Karpas-422 (cell line): ENCODE measurements at regions not wholly inside any gene's neighbourhood (a gene's known extent, or its start where the extent isn't known, plus 50 kb on each side); places are given as distances from the start of the nearest gene placed in this dataset.

ENCODE experiments used
- DNase-seq: peaks from one replicate; pipeline ENCODE4 v3.0.0-alpha.2; 2015
- H2AFZ ChIP-seq: fragments of 200-600 bp; sonication (generic); 2 replicates; pipeline ENCODE4 v1.6.1; 2014; ENCODE audit warnings: antibody characterized with exemption, low read length, mixed read lengths
- H3K27ac ChIP-seq: fragments of 200-600 bp; sonication (generic); 2 replicates; pipeline ENCODE4 v1.5.1; 2014; ENCODE audit warnings: mild to moderate bottlenecking, low read length, moderate library complexity
- H3K27me3 ChIP-seq: fragments of 200-600 bp; sonication (generic); 2 replicates; pipeline ENCODE4 v1.6.1; 2014; ENCODE audit warnings: low read length, mixed read lengths
- H3K36me3 ChIP-seq: fragments of 200-600 bp; sonication (generic); 2 replicates; pipeline ENCODE4 v1.6.1; 2014; ENCODE audit warnings: low read length, mixed read lengths; ENCODE audit not compliant: insufficient read depth
- H3K4me1 ChIP-seq: fragments of 200-600 bp; sonication (generic); 2 replicates; pipeline ENCODE4 v1.6.1; 2014; ENCODE audit warnings: mild to moderate bottlenecking, low read length, mixed read lengths
- H3K4me2 ChIP-seq: fragments of 200-600 bp; sonication (generic); 2 replicates; pipeline ENCODE4 v1.6.1; 2014; ENCODE audit warnings: low read length, low read depth, mild to moderate bottlenecking; ENCODE audit not compliant: poor library complexity, severe bottlenecking
- H3K4me3 ChIP-seq: fragments of 200-600 bp; sonication (generic); 2 replicates; pipeline ENCODE4 v1.5.1; 2014; ENCODE audit warnings: mild to moderate bottlenecking, antibody characterized with exemption, low read length, mixed read lengths
- H3K79me2 ChIP-seq: fragments of 200-600 bp; sonication (generic); 2 replicates; pipeline ENCODE4 v1.6.1; 2014; ENCODE audit warnings: mild to moderate bottlenecking, low read length, mixed read lengths
- H3K9ac ChIP-seq: fragments of 200-600 bp; sonication (generic); 2 replicates; pipeline ENCODE4 v1.6.0; 2014; ENCODE audit warnings: low read length
- H3K9me2 ChIP-seq: fragments of 200-600 bp; sonication (generic), shearing (Covaris generic); replicated peaks from 2 replicates; pipeline ENCODE4 v1.6.0; 2014; ENCODE audit warnings: mild to moderate bottlenecking, low read length, moderate library complexity; ENCODE audit not compliant: insufficient read depth
- H3K9me3 ChIP-seq: fragments of 300-700, 200-600 bp; sonication (generic); 2 replicates; pipeline ENCODE4 v1.6.1; 2014; ENCODE audit warnings: low read length, mixed read lengths
- H4K20me1 ChIP-seq: fragments of 200-600 bp; sonication (generic); 2 replicates; pipeline ENCODE4 v1.6.1; 2014; ENCODE audit warnings: mild to moderate bottlenecking, antibody characterized with exemption, low read length, low read depth; ENCODE audit not compliant: insufficient read depth

DNA sequence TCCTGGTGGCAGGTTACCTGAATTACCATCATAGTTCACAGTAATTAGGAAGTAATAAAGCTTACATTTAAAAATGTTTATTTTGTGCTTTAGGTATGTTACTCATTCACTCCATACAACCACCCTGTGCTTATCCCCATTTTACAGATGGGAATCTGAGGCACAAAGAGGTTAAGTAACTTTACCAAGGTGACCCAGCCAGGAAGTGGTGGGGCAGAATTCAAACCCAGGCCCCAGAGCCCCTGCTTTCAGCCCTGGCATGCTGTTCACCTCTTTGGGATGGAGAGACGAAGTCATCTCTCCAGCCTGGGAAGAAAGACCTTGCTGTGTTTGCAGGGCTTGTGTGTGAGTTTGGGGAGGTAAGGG, 285.6 kb upstream of the TPM1 start:
- no peaks in the 10 kb centered on the region for H3K9me3 ChIP-seq
- H3K27me3 ChIP-seq: no peaks in the 10 kb centered on the region
- no peaks in the 10 kb centered on the region for H3K79me2 ChIP-seq
- H3K36me3 ChIP-seq: no peaks in the 10 kb centered on the region
- H3K4me3 ChIP-seq: no peak overlapping the region
- no peaks in the 10 kb centered on the region for H3K9me2 ChIP-seq
- DNase-seq: no peak
- H3K27ac ChIP-seq: no peak overlapping the region
- H3K9ac ChIP-seq: no peak overlapping the region
- no peak overlapping the region for H3K4me2 ChIP-seq
- H2AFZ ChIP-seq: no peak overlapping the region
- H4K20me1 ChIP-seq: no peaks in the 10 kb centered on the region
- no peaks in the 10 kb centered on the region for H3K4me1 ChIP-seq

DNA sequence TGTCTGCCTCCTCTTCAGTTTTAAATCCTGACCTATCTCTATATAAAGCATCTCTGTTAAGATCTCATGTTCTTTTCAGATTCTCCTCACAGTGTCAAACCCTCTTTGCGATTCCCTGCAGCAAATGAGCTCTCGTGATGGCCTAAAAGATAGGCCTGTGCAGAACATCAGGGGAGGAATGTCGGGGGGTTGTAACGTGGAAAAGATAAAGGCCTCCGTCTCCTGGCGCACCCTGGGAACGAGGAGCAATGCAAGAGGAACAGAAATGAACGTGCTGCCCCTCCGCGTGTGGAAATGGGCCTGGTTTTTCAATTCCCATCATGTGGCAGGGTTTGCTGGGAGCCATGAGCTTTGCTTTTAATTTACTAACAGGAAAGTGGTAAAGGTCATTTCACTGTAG, 285.0 kb upstream of the TPM1 start:
- Histone ChIP-seq H3K9me2 (no peaks in the 10 kb centered on the region), H3K79me2 (no peaks in the 10 kb centered on the region), H2AFZ (no peak overlapping the region), H3K27me3 (no peaks in the 10 kb centered on the region), H4K20me1 (no peaks in the 10 kb centered on the region), H3K4me1 (no peaks in the 10 kb centered on the region), H3K27ac (no peak overlapping the region), H3K4me3 (no peak overlapping the region), H3K4me2 (no peak overlapping the region), H3K9me3 (no peaks in the 10 kb centered on the region), H3K36me3 (no peaks in the 10 kb centered on the region), H3K9ac (no peak overlapping the region)
- no peak for DNase-seq

DNA sequence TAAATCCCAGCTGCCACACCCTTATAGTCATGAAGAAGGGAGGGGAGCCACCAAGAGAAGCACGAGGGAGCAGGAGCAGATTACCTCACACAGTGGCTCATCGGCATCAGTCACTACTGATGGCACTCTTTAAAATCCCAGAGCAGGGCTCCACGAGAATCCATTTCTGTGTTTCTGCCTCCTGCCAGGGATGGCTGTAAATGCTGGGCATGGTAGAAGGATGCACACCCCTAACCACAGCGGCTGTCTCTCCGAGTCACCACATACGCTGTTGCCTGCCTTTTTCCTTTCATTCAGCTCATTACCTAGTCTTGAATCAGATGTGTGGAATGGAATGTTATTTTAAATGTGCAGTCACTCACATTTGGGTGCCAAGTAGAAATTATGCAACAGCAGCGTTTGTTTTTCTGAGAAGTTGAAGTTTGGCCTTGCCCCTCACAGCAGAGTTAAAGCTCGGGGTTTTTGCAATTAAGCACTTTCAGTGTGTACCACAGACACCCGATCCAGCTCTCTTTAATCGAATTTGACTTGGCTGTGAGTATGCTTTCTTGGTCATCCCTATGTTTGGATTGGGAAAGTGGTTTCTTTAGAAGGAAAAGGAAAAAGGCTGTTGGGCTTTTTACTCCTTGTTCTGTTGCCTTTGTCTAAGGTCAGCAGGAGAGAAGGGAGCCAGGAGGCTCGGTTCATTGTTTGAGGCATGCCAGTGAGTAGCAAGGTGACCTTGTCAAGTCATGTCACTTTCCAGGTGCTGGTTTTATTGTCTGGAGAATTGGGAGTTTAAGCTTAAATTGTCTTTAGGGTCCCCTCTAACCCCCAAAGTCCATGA, 284.2 kb upstream of the TPM1 start:
- no peaks in the 10 kb centered on the region for H3K36me3 ChIP-seq
- no peak overlapping the region for H2AFZ ChIP-seq
- no peaks in the 10 kb centered on the region for H3K27me3 ChIP-seq
- no peaks in the 10 kb centered on the region for H3K79me2 ChIP-seq
- H3K4me2 ChIP-seq: no peak overlapping the region
- no peak for DNase-seq
- no peak overlapping the region for H3K9ac ChIP-seq
- no peaks in the 10 kb centered on the region for H3K4me1 ChIP-seq
- no peak overlapping the region for H3K4me3 ChIP-seq
- H4K20me1 ChIP-seq: no peaks in the 10 kb centered on the region
- H3K9me3 ChIP-seq: no peaks in the 10 kb centered on the region
- no peak overlapping the region for H3K27ac ChIP-seq
- no peaks in the 10 kb centered on the region for H3K9me2 ChIP-seq

DNA sequence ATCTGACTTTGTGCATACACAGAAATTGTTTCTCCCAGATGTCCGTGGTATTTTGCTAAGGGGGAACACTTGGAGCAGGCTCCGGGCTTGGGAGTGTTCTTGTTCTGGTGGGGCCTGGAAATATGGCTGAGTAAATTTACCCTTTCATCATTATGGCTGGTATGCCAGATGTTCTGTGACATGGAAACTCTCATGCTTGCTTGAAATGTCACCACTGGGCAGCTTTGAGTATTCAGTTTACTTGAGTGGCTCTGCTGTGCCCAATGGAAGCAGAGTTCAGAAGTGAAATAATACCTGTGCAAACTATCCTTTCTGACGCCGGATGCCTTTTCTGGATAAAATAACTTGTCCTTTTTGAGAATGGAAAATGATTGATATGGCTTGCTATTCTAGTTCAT, 283.6 kb upstream of the TPM1 start:
- no peak overlapping the region for H2AFZ ChIP-seq
- no peaks in the 10 kb centered on the region for H3K4me1 ChIP-seq
- DNase-seq: no peak
- H3K4me2 ChIP-seq: no peak overlapping the region
- H3K9me3 ChIP-seq: no peaks in the 10 kb centered on the region
- H4K20me1 ChIP-seq: no peaks in the 10 kb centered on the region
- no peaks in the 10 kb centered on the region for H3K9me2 ChIP-seq
- no peak overlapping the region for H3K27ac ChIP-seq
- no peak overlapping the region for H3K9ac ChIP-seq
- no peak overlapping the region for H3K4me3 ChIP-seq
- H3K36me3 ChIP-seq: no peaks in the 10 kb centered on the region
- H3K79me2 ChIP-seq: no peaks in the 10 kb centered on the region
- H3K27me3 ChIP-seq: no peaks in the 10 kb centered on the region

- H3K9ac ChIP-seq: no peak overlapping the region
- no peak overlapping the region for H3K4me2 ChIP-seq
- no peaks in the 10 kb centered on the region for H3K27me3 ChIP-seq
- no peak for DNase-seq
- no peak overlapping the region for H3K4me3 ChIP-seq
- no peak overlapping the region for H3K27ac ChIP-seq
- H3K79me2 ChIP-seq: no peaks in the 10 kb centered on the region
- no peaks in the 10 kb centered on the region for H3K9me2 ChIP-seq
- no peaks in the 10 kb centered on the region for H4K20me1 ChIP-seq
- no peaks in the 10 kb centered on the region for H3K9me3 ChIP-seq
- no peaks in the 10 kb centered on the region for H3K36me3 ChIP-seq
- H2AFZ ChIP-seq: no peak overlapping the region
- H3K4me1 ChIP-seq: no peaks in the 10 kb centered on the region
Observed at GRCh38 chr15:62760538-62760937, 282.0 kb upstream of the TPM1 start.

DNA sequence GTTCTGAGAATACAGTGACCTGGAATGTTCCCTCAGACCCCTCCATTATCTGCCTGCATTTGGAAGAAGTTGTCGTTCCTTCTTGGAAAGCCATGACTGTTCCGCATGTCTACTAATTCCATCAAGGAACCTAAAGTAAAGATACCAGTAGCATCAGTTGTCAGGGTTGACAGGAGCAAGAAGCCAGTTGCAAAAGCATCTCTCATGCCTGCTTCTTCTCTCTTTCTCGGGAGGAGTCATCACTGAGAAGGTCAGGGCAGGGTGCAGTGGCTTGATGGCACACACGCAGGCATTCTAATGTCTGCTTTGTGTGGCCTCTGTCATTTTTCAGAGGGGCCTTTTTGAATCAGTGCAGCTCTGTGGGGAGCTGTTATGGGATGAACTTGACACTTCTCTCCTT, 276.6 kb upstream of the TPM1 start:
- H3K4me2 ChIP-seq: no peak overlapping the region
- H3K9me3 ChIP-seq: no peaks in the 10 kb centered on the region
- H3K9ac ChIP-seq: no peak overlapping the region
- no peak overlapping the region for H3K27ac ChIP-seq
- H3K79me2 ChIP-seq: no peaks in the 10 kb centered on the region
- no peaks in the 10 kb centered on the region for H4K20me1 ChIP-seq
- no peak overlapping the region for H2AFZ ChIP-seq
- no peaks in the 10 kb centered on the region for H3K9me2 ChIP-seq
- H3K4me1 ChIP-seq: no peaks in the 10 kb centered on the region
- no peaks in the 10 kb centered on the region for H3K36me3 ChIP-seq
- H3K4me3 ChIP-seq: no peak overlapping the region
- H3K27me3 ChIP-seq: no peaks in the 10 kb centered on the region
- no peak for DNase-seq

GRCh38 chr15:62766599-62766998, 275.9 kb upstream of the TPM1 start:
- no peak overlapping the region for H3K9ac ChIP-seq
- no peaks in the 10 kb centered on the region for H3K9me2 ChIP-seq
- no peak overlapping the region for H3K4me2 ChIP-seq
- no peaks in the 10 kb centered on the region for H4K20me1 ChIP-seq
- H3K27ac ChIP-seq: no peak overlapping the region
- no peak for DNase-seq
- H3K27me3 ChIP-seq: no peaks in the 10 kb centered on the region
- H3K4me3 ChIP-seq: no peak overlapping the region
- no peaks in the 10 kb centered on the region for H3K79me2 ChIP-seq
- H3K36me3 ChIP-seq: no peaks in the 10 kb centered on the region
- no peaks in the 10 kb centered on the region for H3K4me1 ChIP-seq
- H3K9me3 ChIP-seq: no peaks in the 10 kb centered on the region
- no peak overlapping the region for H2AFZ ChIP-seq

GRCh38 chr15:62769604-62770003, 272.9 kb upstream of the TPM1 start:
- DNase-seq: no peak
- no peak overlapping the region for H3K4me2 ChIP-seq
- no peaks in the 10 kb centered on the region for H4K20me1 ChIP-seq
- no peaks in the 10 kb centered on the region for H3K4me1 ChIP-seq
- no peaks in the 10 kb centered on the region for H3K36me3 ChIP-seq
- no peaks in the 10 kb centered on the region for H3K9me2 ChIP-seq
- no peaks in the 10 kb centered on the region for H3K79me2 ChIP-seq
- H3K4me3 ChIP-seq: no peak overlapping the region
- no peak overlapping the region for H3K27ac ChIP-seq
- no peaks in the 10 kb centered on the region for H3K9me3 ChIP-seq
- no peak overlapping the region for H3K9ac ChIP-seq
- H2AFZ ChIP-seq: no peak overlapping the region
- no peaks in the 10 kb centered on the region for H3K27me3 ChIP-seq
